ACC112 (cell line): ENCODE measurements at regions not wholly inside any gene's neighbourhood (a gene's known extent, or its start where the extent isn't known, plus 50 kb on each side); places are given as distances from the start of the nearest gene placed in this dataset.
"Not testable (repeated sequence)": the region's sequence is repeated elsewhere in the genome, so short reads cannot be mapped to it uniquely, and the experiment has no call there.

ENCODE experiments used
- H2AFZ ChIP-seq: fragments of 200-600 bp; sonication (generic); one replicate; pipeline ENCODE4 v1.6.0; 2017; ENCODE audit warnings: antibody characterized with exemption, low read length; ENCODE audit not compliant: unreplicated experiment
- H3K27ac ChIP-seq: fragments of 200-600 bp; sonication (generic); 2 replicates; pipeline ENCODE4 v1.5.1; 2014; ENCODE audit warnings: low read depth, mild to moderate bottlenecking, antibody characterized with exemption, low read length, moderate library complexity
- H3K27me3 ChIP-seq: fragments of 200-600 bp; sonication (generic); 2 replicates; pipeline ENCODE4 v1.6.1; 2014; ENCODE audit warnings: mild to moderate bottlenecking, antibody characterized with exemption, low read length, moderate library complexity, mixed read lengths; ENCODE audit not compliant: insufficient read depth
- H3K36me3 ChIP-seq: fragments of 200-600 bp; sonication (generic); 2 replicates; pipeline ENCODE4 v1.6.1; 2016; ENCODE audit warnings: mild to moderate bottlenecking, antibody characterized with exemption, low read length, moderate library complexity, mixed read lengths; ENCODE audit not compliant: insufficient read depth
- H3K4me1 ChIP-seq: fragments of 200-600 bp; sonication (generic); one replicate; pipeline ENCODE4 v1.6.1; 2016; ENCODE audit warnings: low read length, mixed read lengths; ENCODE audit not compliant: insufficient read depth, unreplicated experiment, control insufficient read depth
- H3K4me3 ChIP-seq: fragments of 200-600 bp; sonication (generic); 2 replicates; pipeline ENCODE4 v1.5.1; 2014; ENCODE audit warnings: mild to moderate bottlenecking, low read depth, low read length
- H3K79me2 ChIP-seq: fragments of 200-600 bp; sonication (generic); one replicate; pipeline ENCODE4 v1.6.0; 2016; ENCODE audit warnings: low read length; ENCODE audit not compliant: control insufficient read depth, unreplicated experiment, insufficient read depth

DNA sequence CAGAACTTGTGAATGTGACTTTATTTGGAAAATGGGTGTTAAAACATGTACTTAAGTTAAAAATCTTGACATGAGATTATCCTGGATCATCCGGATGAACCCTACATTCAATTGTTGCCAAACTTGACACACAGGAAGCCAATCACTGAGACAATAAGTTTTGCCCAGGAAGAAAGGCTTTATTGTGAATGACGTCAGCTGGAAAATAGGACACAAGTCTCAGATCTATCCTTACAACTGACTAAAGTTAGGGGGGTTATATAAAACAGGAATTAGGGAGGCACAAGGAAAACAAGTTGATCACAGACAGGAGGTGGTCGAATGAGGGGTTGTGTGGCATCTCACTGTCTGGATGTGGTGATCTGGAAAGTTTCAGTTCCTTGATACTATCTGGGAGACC, 126.9 kb downstream of the TTC8 start:
- Histone ChIP-seq H3K27me3 (peaks cover 87% of the 10 kb centered on the region), H3K4me3 (no peak overlapping the region), H2AFZ (no peak overlapping the region), H3K36me3 (no peaks in the 10 kb centered on the region), H3K27ac (no peak overlapping the region), H3K4me1 (no peaks in the 10 kb centered on the region), H3K79me2 (no peaks in the 10 kb centered on the region)

DNA sequence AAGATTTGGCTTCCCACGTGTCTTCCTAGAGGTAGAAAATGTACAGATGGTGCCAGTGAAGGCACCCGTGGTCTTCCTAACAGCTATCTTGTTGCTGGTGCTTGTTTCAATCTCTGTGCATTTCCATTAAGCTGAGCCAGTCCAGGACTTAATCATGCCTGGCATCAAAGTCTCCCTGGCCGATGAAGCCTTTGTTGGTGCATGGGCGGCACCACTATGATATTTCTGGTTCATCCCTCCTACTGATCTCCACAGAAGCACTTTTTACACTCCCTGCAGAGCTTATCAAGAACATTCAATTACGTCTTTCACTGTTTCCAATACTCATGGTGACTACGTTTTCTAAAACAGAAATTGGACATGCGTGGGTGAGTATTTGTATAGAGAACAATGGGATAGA, 128.4 kb downstream of the TTC8 start:
- Histone ChIP-seq H3K4me1 (no peaks in the 10 kb centered on the region), H2AFZ (no peak overlapping the region)

DNA sequence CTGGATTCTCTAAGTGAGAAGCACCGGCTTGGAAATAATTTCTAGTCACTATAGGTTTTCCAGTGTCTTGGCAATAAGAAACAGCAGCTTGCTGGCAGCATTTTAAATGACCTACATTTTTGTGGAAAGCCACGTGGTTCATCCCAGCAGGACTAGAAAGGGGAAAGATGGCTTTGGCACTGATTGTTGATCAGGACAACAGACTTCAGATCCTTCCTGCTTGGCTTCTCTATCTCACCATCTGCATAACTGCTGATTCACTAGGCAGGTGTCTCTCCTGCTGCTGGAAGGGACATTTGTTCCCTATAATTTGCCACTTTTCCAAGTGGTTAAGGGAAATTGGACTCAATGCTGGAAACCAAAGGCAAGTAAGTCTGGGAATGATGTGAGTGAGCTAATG, 131.0 kb downstream of the TTC8 start:
- Histone ChIP-seq H2AFZ (no peak overlapping the region), H3K79me2 (no peaks in the 10 kb centered on the region), H3K27ac (no peak overlapping the region), H3K36me3 (no peaks in the 10 kb centered on the region), H3K4me1 (no peaks in the 10 kb centered on the region), H3K27me3 (peaks cover 91% of the 10 kb centered on the region), H3K4me3 (no peak overlapping the region)

More for the DNA sequence above, 128.4 kb downstream of the TTC8 start:
- Histone ChIP-seq H3K27me3 (peaks cover 91% of the 10 kb centered on the region), H3K79me2 (no peaks in the 10 kb centered on the region), H3K27ac (no peak overlapping the region), H3K36me3 (no peaks in the 10 kb centered on the region), H3K4me3 (no peak overlapping the region)

DNA sequence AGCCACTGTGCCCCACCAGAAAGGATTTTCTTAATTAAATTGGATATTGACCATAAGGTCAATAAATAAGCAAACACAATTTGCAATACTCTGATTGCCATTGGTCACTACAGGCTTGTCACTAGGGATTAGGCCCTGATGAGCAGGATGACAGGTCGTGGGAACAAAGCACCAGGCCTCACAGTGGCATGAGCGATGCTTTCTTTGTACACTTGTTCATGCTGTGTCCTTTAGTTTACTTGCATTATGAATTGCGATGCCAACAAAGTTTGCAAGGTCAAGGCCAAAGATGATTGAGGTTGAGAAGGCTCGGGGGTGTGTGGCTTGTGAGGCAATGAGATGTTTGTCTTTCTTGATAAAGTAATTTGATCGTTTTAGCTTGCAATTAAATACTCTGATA, 136.0 kb downstream of the TTC8 start:
- peaks cover 96% of the 10 kb centered on the region for H3K27me3 ChIP-seq
- no peaks in the 10 kb centered on the region for H3K36me3 ChIP-seq
- H2AFZ ChIP-seq: no peak overlapping the region
- no peaks in the 10 kb centered on the region for H3K79me2 ChIP-seq
- H3K27ac ChIP-seq: no peak overlapping the region
- no peaks in the 10 kb centered on the region for H3K4me1 ChIP-seq
- H3K4me3 ChIP-seq: no peak overlapping the region

DNA sequence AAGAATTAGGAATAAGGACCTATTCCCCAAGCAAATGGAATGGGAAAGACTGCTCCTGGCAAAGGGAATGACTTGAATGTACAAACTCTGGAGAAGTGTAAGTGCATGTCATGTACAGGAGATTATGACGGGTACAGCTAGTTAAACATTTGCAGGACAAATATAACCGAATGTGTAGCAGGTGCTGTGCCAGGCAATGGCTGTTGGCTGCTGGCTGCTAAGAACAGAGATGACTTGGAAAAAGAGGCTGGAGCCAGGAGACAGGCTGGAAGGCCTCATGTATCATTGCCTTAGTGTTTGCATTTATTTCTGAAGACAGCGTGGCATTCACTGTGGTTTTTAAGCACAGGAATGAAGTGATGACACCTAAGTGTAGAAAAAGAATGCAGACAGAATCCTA, 136.8 kb downstream of the TTC8 start:
- Histone ChIP-seq H3K4me1 (no peaks in the 10 kb centered on the region), H3K27me3 (peaks cover 91% of the 10 kb centered on the region), H3K4me3 (no peak overlapping the region), H3K79me2 (no peaks in the 10 kb centered on the region), H2AFZ (no peak overlapping the region), H3K27ac (no peak overlapping the region), H3K36me3 (no peaks in the 10 kb centered on the region)

DNA sequence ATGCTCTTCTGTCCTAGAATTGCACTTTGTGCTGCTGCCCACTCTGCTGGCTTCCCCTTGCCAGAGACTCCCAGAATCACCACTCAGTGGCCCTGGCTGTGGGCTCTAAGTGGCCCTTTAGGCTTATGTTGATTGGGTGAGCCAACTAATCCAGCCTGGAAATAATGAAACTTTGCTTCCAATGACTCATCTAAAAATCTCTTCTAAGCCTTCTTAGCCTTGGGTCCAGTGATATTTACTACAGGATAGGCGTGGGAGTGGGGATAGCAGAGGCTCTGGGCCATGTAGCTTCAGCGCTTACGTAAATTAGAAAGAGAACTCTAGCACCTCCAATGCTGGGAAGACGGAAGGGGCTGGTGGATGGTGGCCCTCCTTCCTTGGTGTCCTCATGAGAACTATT, 137.9 kb downstream of the TTC8 start:
- Histone ChIP-seq H3K4me3 (no peak overlapping the region), H3K79me2 (no peaks in the 10 kb centered on the region), H3K4me1 (no peaks in the 10 kb centered on the region), H3K27me3 (peaks cover 86% of the 10 kb centered on the region), H3K27ac (no peak overlapping the region), H2AFZ (no peak overlapping the region), H3K36me3 (no peaks in the 10 kb centered on the region)

DNA sequence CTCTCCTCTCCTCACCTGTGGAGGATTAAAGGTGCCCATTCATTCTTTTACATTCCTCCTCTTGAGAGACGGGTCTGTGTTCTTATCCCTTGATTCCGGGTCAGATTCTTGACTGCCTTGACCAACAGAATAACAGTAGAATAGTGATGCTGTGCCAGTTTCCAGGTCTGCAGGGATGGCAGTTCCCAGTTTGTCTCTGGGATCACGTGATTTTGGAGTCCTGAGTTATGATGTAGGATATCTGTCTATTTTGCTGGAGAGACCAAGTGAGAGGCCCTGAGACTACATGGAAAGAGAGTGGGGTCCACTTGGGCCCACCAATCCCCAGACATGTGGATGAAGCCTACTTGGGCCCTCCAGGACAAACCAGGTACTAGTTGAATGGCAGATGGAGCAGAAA, 142.8 kb downstream of the TTC8 start:
- Histone ChIP-seq H3K36me3 (no peaks in the 10 kb centered on the region), H2AFZ (no peak overlapping the region), H3K4me3 (no peak overlapping the region), H3K79me2 (no peaks in the 10 kb centered on the region), H3K27me3 (peaks cover 83% of the 10 kb centered on the region), H3K4me1 (no peaks in the 10 kb centered on the region), H3K27ac (no peak overlapping the region)

DNA sequence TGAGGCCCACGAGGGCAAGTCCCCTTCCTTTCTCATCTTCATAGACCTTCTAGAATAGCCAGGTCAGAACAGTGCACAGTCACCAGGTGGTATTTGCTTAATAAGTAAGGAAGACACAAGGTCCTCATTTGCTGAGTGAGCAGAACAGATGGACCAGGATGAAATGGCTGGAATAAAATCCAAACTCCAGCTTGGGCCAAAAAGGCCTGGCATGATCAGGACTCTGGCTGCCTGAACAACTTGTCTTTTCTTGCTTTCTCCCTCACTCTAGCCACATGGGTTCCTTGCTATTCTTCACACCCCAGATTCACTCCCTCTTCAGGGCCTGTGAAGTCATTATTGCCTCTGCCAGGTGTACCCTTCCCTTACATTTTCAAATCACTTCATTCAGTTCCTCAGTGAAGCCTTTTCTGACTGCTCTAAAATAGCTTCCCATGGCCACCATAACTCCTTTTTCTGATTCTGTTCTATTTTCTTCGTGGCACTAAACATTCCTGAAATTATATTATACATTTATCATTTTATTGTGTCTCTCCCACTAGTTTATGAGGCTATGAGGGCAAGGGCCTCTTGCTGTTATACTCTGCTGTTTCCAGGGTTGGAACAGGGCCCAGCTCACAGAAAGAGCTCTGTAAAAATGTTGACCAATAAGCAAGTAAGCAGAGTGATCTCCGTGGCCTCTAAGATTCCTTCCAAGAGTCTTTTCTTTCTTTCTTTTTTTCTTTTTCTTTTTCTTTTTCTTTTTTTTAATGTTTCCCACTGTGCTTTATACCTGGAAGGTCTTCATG, 150.8 kb downstream of the TTC8 start:
- Histone ChIP-seq H3K36me3 (no peaks in the 10 kb centered on the region), H3K4me3 (no peak overlapping the region), H3K27ac (no peak overlapping the region), H3K4me1 (no peaks in the 10 kb centered on the region), H2AFZ (no peak overlapping the region), H3K79me2 (no peaks in the 10 kb centered on the region), H3K27me3 (peaks cover 31% of the 10 kb centered on the region)

DNA sequence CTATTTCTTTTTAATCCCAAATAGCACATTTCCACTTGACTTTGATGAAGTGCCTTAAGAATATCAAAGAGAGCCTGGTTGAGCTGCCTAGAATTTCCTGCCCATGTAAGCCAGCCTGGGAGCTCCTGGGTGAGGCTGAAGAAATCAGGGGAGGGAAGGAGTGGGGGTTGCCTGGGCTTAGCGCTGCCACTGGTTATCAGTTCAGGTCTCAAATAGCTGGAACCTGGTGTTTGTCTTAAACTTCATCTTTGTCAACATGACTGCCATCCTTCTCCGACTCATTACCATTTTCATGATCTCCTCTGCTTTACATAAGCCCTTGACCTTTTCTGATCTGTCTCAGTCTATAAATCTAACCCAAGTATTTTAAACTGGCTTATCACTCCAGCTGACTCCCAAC, 151.5 kb downstream of the TTC8 start:
- Histone ChIP-seq H3K79me2 (no peaks in the 10 kb centered on the region), H3K27me3 (peaks cover 24% of the 10 kb centered on the region), H3K4me1 (no peaks in the 10 kb centered on the region), H3K27ac (no peak overlapping the region), H3K36me3 (no peaks in the 10 kb centered on the region), H3K4me3 (no peak overlapping the region), H2AFZ (no peak overlapping the region)

DNA sequence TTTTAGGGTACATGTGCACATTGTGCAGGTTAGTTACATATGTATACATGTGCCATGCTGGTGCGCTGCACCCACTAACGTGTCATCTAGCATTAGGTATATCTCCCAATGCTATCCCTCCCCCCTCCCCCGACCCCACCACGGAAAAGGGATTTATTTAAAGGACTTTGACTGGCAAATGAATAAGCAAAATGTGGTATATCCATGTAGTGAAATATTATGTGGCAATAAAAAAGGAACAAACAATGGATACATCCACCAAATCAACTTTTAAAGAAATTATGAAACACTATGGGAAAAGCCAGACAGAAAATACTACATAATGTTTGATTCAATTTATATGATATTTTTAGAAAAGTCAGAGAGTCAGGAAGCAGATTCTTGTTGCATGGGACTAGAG, 156.5 kb downstream of the TTC8 start:
- Histone ChIP-seq H3K27me3 (peaks cover 11% of the 10 kb centered on the region), H3K4me1 (peaks cover 20% of the 10 kb centered on the region)
- H3K4me3 ChIP-seq, H3K27ac ChIP-seq, H3K79me2 ChIP-seq, H3K36me3 ChIP-seq, H2AFZ ChIP-seq: not testable (repeated sequence)

DNA sequence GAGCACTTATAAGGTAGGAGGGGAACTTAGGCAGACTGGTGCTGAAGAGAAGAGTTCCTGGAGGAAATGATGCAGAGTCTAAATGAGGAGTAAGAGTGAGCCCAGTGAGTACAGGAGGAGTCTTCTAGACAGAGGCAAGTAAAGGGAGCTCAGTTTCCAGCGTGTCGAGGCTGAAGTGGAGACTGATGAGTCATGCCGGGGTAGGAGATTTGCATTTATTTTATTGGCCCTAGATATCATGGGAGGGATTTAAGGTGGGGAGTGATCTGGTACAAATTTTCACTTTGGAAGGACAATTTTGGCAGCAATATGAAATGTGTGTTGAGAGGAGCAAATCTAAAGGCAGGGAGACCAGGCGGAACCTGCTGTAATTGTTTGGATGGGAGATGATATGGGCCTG, 157.5 kb downstream of the TTC8 start:
- no peaks in the 10 kb centered on the region for H3K36me3 ChIP-seq
- H3K27me3 ChIP-seq: peaks cover 9% of the 10 kb centered on the region
- H3K4me3 ChIP-seq: no peak overlapping the region
- no peak overlapping the region for H2AFZ ChIP-seq
- H3K27ac ChIP-seq: no peak overlapping the region
- H3K79me2 ChIP-seq: no peaks in the 10 kb centered on the region
- H3K4me1 ChIP-seq: peaks cover 28% of the 10 kb centered on the region
